Mucosa of descending colon (tissue), 3 donors: ENCODE measurements at regions not wholly inside any gene's neighbourhood (a gene's known extent, or its start where the extent isn't known, plus 50 kb on each side); places are given as distances from the start of the nearest gene placed in this dataset.

ENCODE experiments used
- ATAC-seq: fragments of 200-7000 bp; cut with Tn5 transposase; one replicate; pipeline ENCODE4 v1.9.1; 2020; ENCODE audit warnings: mild to moderate bottlenecking, moderate library complexity
- DNase-seq, 3 donors: peaks; one replicate each; pipeline ENCODE4 v3.0.0-alpha.2; 2020
- H3K36me3 ChIP-seq: fragments of 200-600 bp; one replicate; pipeline ENCODE4 v1.8.0; 2021; ENCODE audit warnings: low read depth, mild to moderate bottlenecking
- H3K4me1 ChIP-seq: fragments of 200-600 bp; one replicate; pipeline ENCODE4 v1.8.0; 2021; ENCODE audit warnings: low read depth, mild to moderate bottlenecking
- H3K4me3 ChIP-seq: fragments of 200-600 bp; one replicate; pipeline ENCODE4 v1.8.0; 2021; ENCODE audit warnings: mild to moderate bottlenecking
- H3K9me3 ChIP-seq: fragments of 200-600 bp; one replicate; pipeline ENCODE4 v1.8.0; 2021; ENCODE audit warnings: mild to moderate bottlenecking
- CTCF ChIP-seq: fragments of 200-600 bp; IDR thresholded peaks from one replicate; pipeline ENCODE4 v1.8.0; 2022; ENCODE audit warnings: antibody characterized with exemption, mild to moderate bottlenecking
- intact Hi-C, 2 donors: fragments of 100-400 bp; cut with DNase I in 1 of 2; cut with micrococcal nuclease in 1 of 2; formaldehyde crosslinking; loops; one replicate each; pipeline versions ENCODE4 v1.11.0 to v1.11.1; 2022; cut with DNase I, micrococcal nuclease
- donor health status: DM: no; HTN: no; CAD: no; lungs with moderate emphysema.
- donor health status: DM: no; HTN: no; CAD: no.
- donor health status: DM: no; HTN: yes; CAD: no.

GRCh38 chr13:67445436-67445835 lies 215.3 kb upstream of the PCDH9 start:
- H3K9me3 ChIP-seq = no peaks in the 10 kb centered on the region
- no peak overlapping the region for H3K4me3 ChIP-seq
- TF ChIP-seq CTCF = no peak
- H3K4me1 ChIP-seq = no peaks in the 10 kb centered on the region
- H3K36me3 ChIP-seq = no peaks in the 10 kb centered on the region
- ATAC-seq = no peak
- no peak for DNase-seq
- intact Hi-C loops = no loop called here

- no peaks in the 10 kb centered on the region for H3K36me3 ChIP-seq
- no peak overlapping the region for H3K4me3 ChIP-seq
- H3K4me1 ChIP-seq = no peaks in the 10 kb centered on the region
- ATAC-seq (no peak), DNase-seq (no peak)
- no peak for TF ChIP-seq CTCF
- H3K9me3 ChIP-seq = no peaks in the 10 kb centered on the region
- intact Hi-C loops = no loop called here
Observed at GRCh38 chr13:67443923-67444322, 213.8 kb upstream of the PCDH9 start.

- intact Hi-C loops = no loop called here
- H3K9me3 ChIP-seq = no peaks in the 10 kb centered on the region
- ATAC-seq = no peak
Observed at GRCh38 chr13:67440236-67440975, 210.3 kb upstream of the PCDH9 start.

GRCh38 chr13:67439365-67439764 lies 209.2 kb upstream of the PCDH9 start:
- ATAC-seq = no peak
- Histone ChIP-seq H3K36me3 (no peaks in the 10 kb centered on the region), H3K4me1 (no peaks in the 10 kb centered on the region), H3K9me3 (no peaks in the 10 kb centered on the region), H3K4me3 (no peak overlapping the region)
- intact Hi-C loops = no loop called here
- no peak for TF ChIP-seq CTCF
- no peak for DNase-seq

More at GRCh38 chr13:67440236-67440975, 210.3 kb upstream of the PCDH9 start:
- no peak overlapping the region for H3K4me3 ChIP-seq
- H3K4me1 ChIP-seq = no peaks in the 10 kb centered on the region
- no peaks in the 10 kb centered on the region for H3K36me3 ChIP-seq
- TF ChIP-seq CTCF = no peak
- DNase-seq = no peak

GRCh38 chr13:67438465-67438864 lies 208.3 kb upstream of the PCDH9 start:
- intact Hi-C loops = no loop called here
- ATAC-seq (no peak), DNase-seq (no peak)
- Histone ChIP-seq H3K36me3 (no peaks in the 10 kb centered on the region), H3K9me3 (no peaks in the 10 kb centered on the region), H3K4me3 (no peak overlapping the region), H3K4me1 (no peaks in the 10 kb centered on the region)
- no peak for TF ChIP-seq CTCF

- ATAC-seq = no peak
- intact Hi-C loops = no loop called here
- H3K9me3 ChIP-seq = no peaks in the 10 kb centered on the region
Observed at GRCh38 chr13:67437244-67437643, 207.1 kb upstream of the PCDH9 start.

More at GRCh38 chr13:67437244-67437643, 207.1 kb upstream of the PCDH9 start:
- Histone ChIP-seq H3K36me3 (no peaks in the 10 kb centered on the region), H3K4me3 (no peak overlapping the region), H3K4me1 (no peaks in the 10 kb centered on the region)
- DNase-seq = no peak
- no peak for TF ChIP-seq CTCF
